Endothelial cell of umbilical vein (primary cell): ENCODE measurements at regions not wholly inside any gene's neighbourhood (a gene's known extent, or its start where the extent isn't known, plus 50 kb on each side); places are given as distances from the start of the nearest gene placed in this dataset.

ENCODE experiments used
- BruUV-seq: library from RNA; stranded (reverse); fragments of 400-500 nt; replicated peaks from 2 replicates; lab custom pipeline; 2021; lab: Mats Ljungman, UMichigan
- CTCF ChIA-PET: fragments of 300-600, 350-600 bp; sonication (Branson Sonifier 250); formaldehyde crosslinking; loops from one replicate; lab custom pipeline; 2021; ENCODE audit warnings: antibody characterized with exemption, inconsistent platforms; lab: Charles Lee
- POLR2A ChIA-PET: fragments of 300-600, 350-600 bp; sonication (Branson Sonifier 250); formaldehyde crosslinking; loops from one replicate; lab custom pipeline; 2021; ENCODE audit warnings: antibody characterized with exemption, inconsistent platforms; lab: Charles Lee
- DNase-seq: peaks from one replicate; pipeline ENCODE4 v3.0.0-alpha.2; 2011; ENCODE audit warnings: low read depth, low spot score
- FAIRE-seq: peaks from 2 replicates; lab custom pipeline; 2011; peaks lifted over from hg19 to GRCh38; lab: Jason Lieb, UNC
- H2AFZ ChIP-seq: 2 replicates; pipeline ENCODE4 v1.6.0; 2012; ENCODE audit warnings: low read depth, low read length, control low read depth, inconsistent platforms
- H3K27ac ChIP-seq: 2 replicates; pipeline ENCODE4 v1.5.1; 2011; ENCODE audit warnings: low read depth, mild to moderate bottlenecking, control low read depth, low read length, moderate library complexity; ENCODE audit not compliant: insufficient read depth
- H3K27me3 ChIP-seq, 2 experiments: 2 replicates each; pipeline versions ENCODE4 v1.6.0 to v1.6.1; 2011; ENCODE audit warnings: low read length in 2 of 2, mixed read lengths in 1 of 2; ENCODE audit not compliant: control insufficient read depth in 2 of 2, insufficient read depth in 2 of 2
- H3K36me3 ChIP-seq, 2 experiments: 2 replicates in 1 of 2; 3 replicates in 1 of 2; pipeline ENCODE4 v1.5.1; 2011; ENCODE audit warnings: low read length in 2 of 2, mild to moderate bottlenecking in 1 of 2, moderate library complexity in 1 of 2; ENCODE audit not compliant: control insufficient read depth in 2 of 2, insufficient read depth in 2 of 2; ENCODE audit errors: extremely low read depth in 1 of 2
- H3K4me1 ChIP-seq: 3 replicates; pipeline ENCODE4 v1.5.1; 2011; ENCODE audit warnings: mild to moderate bottlenecking, low read length; ENCODE audit not compliant: control insufficient read depth, insufficient read depth; ENCODE audit errors: extremely low read depth
- H3K4me2 ChIP-seq: 2 replicates; pipeline ENCODE4 v1.6.1; 2011; ENCODE audit warnings: low read length, control low read depth, mixed read lengths; ENCODE audit not compliant: insufficient read depth
- H3K4me3 ChIP-seq, 3 experiments: fragments of 200-600 bp in 1 of 3; sonication (generic), shearing (Covaris generic) in 1 of 3; replicated peaks in 1 of 3; 2 replicates each; pipeline ENCODE4 v1.5.1; 2011 to 2016; ENCODE audit warnings: control low read depth in 3 of 3, low read length in 3 of 3, mild to moderate bottlenecking in 2 of 3, inconsistent platforms in 1 of 3, low read depth in 1 of 3, moderate library complexity in 1 of 3; ENCODE audit not compliant: insufficient read depth in 1 of 3
- H3K79me2 ChIP-seq: 2 replicates; pipeline ENCODE4 v1.6.0; 2012; ENCODE audit warnings: low read length, inconsistent platforms; ENCODE audit not compliant: control insufficient read depth, insufficient read depth
- H3K9ac ChIP-seq: replicated peaks from 2 replicates; pipeline ENCODE3; 2011; ENCODE audit warnings: low read length, control low read depth; ENCODE audit not compliant: insufficient read depth; ENCODE audit errors: extremely low read depth
- H3K9me1 ChIP-seq: replicated peaks from 3 replicates; pipeline ENCODE4 v1.6.0; 2011; ENCODE audit warnings: mild to moderate bottlenecking, low read length; ENCODE audit not compliant: control insufficient read depth, insufficient read depth; ENCODE audit errors: extremely low read depth
- H3K9me3 ChIP-seq: replicated peaks from 2 replicates; pipeline ENCODE4 v1.5.1; 2012; ENCODE audit warnings: low read length, inconsistent platforms; ENCODE audit not compliant: control insufficient read depth, insufficient read depth
- H4K20me1 ChIP-seq: replicated peaks from 2 replicates; pipeline ENCODE3; 2011; ENCODE audit warnings: mild to moderate bottlenecking, low read length; ENCODE audit not compliant: control insufficient read depth, insufficient read depth; ENCODE audit errors: extremely low read depth
- CTCF ChIP-seq, 2 donors: IDR thresholded peaks; 1 replicate in 1 of 2; 2 replicates in 1 of 2; pipeline ENCODE4 v1.5.1; 2011; ENCODE audit warnings: low read length in 2 of 2, mild to moderate bottlenecking in 2 of 2, moderate library complexity in 2 of 2, control low read depth in 1 of 2, inconsistent platforms in 1 of 2, low read depth in 1 of 2; ENCODE audit not compliant: insufficient read depth in 1 of 2; ENCODE audit errors: extremely low read depth in 1 of 2
- EZH2 ChIP-seq: IDR thresholded peaks from 2 replicates; pipeline ENCODE4 v1.6.1; 2012; ENCODE audit warnings: borderline replicate concordance, low read depth, mild to moderate bottlenecking, moderate library complexity, low read length, inconsistent platforms; ENCODE audit not compliant: severe bottlenecking
- FOS ChIP-seq: IDR thresholded peaks from 2 replicates; pipeline ENCODE4 v1.6.1; 2011; ENCODE audit warnings: mild to moderate bottlenecking, low read length, moderate library complexity, borderline replicate concordance; ENCODE audit not compliant: insufficient read depth
- GATA2 ChIP-seq: IDR thresholded peaks from 2 replicates; pipeline ENCODE4 v1.7.0; 2011; ENCODE audit warnings: low read depth, mild to moderate bottlenecking, moderate library complexity, mixed read lengths, low read length; ENCODE audit not compliant: insufficient read length, insufficient read depth
- JUN ChIP-seq: IDR thresholded peaks from 2 replicates; pipeline ENCODE4 v1.6.1; 2011; ENCODE audit warnings: borderline replicate concordance, low read depth; ENCODE audit not compliant: insufficient read length, insufficient read depth
- MAX ChIP-seq: IDR thresholded peaks from 2 replicates; pipeline ENCODE4 v1.6.1; 2011; ENCODE audit not compliant: insufficient read depth, insufficient read length
- MYC ChIP-seq: IDR thresholded peaks from one replicate; pipeline ENCODE4 v1.6.1; 2011; ENCODE audit warnings: mild to moderate bottlenecking, low read depth, low read length
- POLR2A ChIP-seq: IDR thresholded peaks from 2 replicates; pipeline ENCODE4 v1.6.1; 2012; ENCODE audit warnings: low read depth, mild to moderate bottlenecking, control low read depth, low read length
- POLR2AphosphoS5 ChIP-seq: IDR thresholded peaks from 2 replicates; pipeline ENCODE4 v1.6.1; 2012; ENCODE audit warnings: low read depth, mild to moderate bottlenecking, control low read depth, low read length, moderate library complexity; ENCODE audit not compliant: insufficient read depth
- dilution Hi-C: fragments of 300-500 bp; cut with MboI; formaldehyde crosslinking; loops from one replicate; pipeline ENCODE4 v1.15.0; 2019; ENCODE audit warnings: low sequenced_read_pairs; ENCODE audit not compliant: extremely low pct_ligation_motif_present
- intact Hi-C: fragments of 100-400 bp; cut with micrococcal nuclease; formaldehyde crosslinking; loops from one replicate; pipeline ENCODE4 v1.10.0; 2022

- H2AFZ ChIP-seq, result no peak overlapping the region
- ChIA-PET POLR2A (no interaction called here), CTCF (no interaction called here)
- H3K27me3 ChIP-seq, result peaks cover 14 to 17% of the 10 kb centered on the region in 2 experiments
- no peaks in the 10 kb centered on the region for H4K20me1 ChIP-seq
- FAIRE-seq (no peak), DNase-seq (no peak)
- no peak for TF ChIP-seq FOS
- TF ChIP-seq EZH2, result no peak
- no peak for TF ChIP-seq CTCF (IDR thresholded peaks at IDR 0.05; ENCODE audit: extremely low read depth in 1 of 2, insufficient read depth in 1 of 2, low read depth in 1 of 2, low read length in 2 of 2)
- no peak for TF ChIP-seq POLR2A
- TF ChIP-seq POLR2AphosphoS5, result no peak
- TF ChIP-seq GATA2, result no peak
- no peak for TF ChIP-seq JUN
- H3K9me1 ChIP-seq, result no peaks in the 10 kb centered on the region
- dilution Hi-C loops (no loop called here), intact Hi-C loops (no loop called here)
- BruUV-seq, result no TSS peak
- no peaks in the 10 kb centered on the region for H3K9me3 ChIP-seq
- no peak overlapping the region for H3K9ac ChIP-seq
- no peaks in the 10 kb centered on the region for H3K79me2 ChIP-seq
- H3K36me3 ChIP-seq, result no peaks in the 10 kb centered on the region
- H3K4me2 ChIP-seq, result no peak overlapping the region
- no peaks in the 10 kb centered on the region for H3K4me1 ChIP-seq
- H3K27ac ChIP-seq, result no peak overlapping the region
- H3K4me3 ChIP-seq, result no peak overlapping the region
Observed at GRCh38 chr7:30212701-30213111, 71.7 kb upstream of the ZNRF2 start.

GRCh38 chr7:30213637-30214036 lies 70.8 kb upstream of the ZNRF2 start:
- H2AFZ ChIP-seq, result no peak overlapping the region
- FAIRE-seq, result no peak
- no peaks in the 10 kb centered on the region for H3K9me3 ChIP-seq
- no peaks in the 10 kb centered on the region for H3K36me3 ChIP-seq
- H3K9me1 ChIP-seq, result no peaks in the 10 kb centered on the region
- ChIA-PET POLR2A (no interaction called here), CTCF (no interaction called here)
- intact Hi-C loops (no loop called here), dilution Hi-C loops (no loop called here)
- peaks cover 14 to 19% of the 10 kb centered on the region in 2 experiments for H3K27me3 ChIP-seq
- H3K79me2 ChIP-seq, result no peaks in the 10 kb centered on the region
- no peak overlapping the region for H3K27ac ChIP-seq
- no peak for DNase-seq
- no peak overlapping the region for H3K4me3 ChIP-seq
- H3K4me1 ChIP-seq, result no peaks in the 10 kb centered on the region
- TF ChIP-seq POLR2AphosphoS5 (no peak), MYC (no peak), FOS (no peak), POLR2A (no peak), GATA2 (no peak), EZH2 (no peak), CTCF (IDR thresholded peaks at IDR 0.05; ENCODE audit: extremely low read depth in 1 of 2, insufficient read depth in 1 of 2, low read depth in 1 of 2, low read length in 2 of 2) (no peak), JUN (no peak), MAX (no peak)
- no peak overlapping the region for H3K9ac ChIP-seq
- no peak overlapping the region for H3K4me2 ChIP-seq
- no TSS peak for BruUV-seq
- H4K20me1 ChIP-seq, result no peaks in the 10 kb centered on the region
